ENCODE measurements at regions not wholly inside any gene's neighbourhood (a gene's known extent, or its start where the extent isn't known, plus 50 kb on each side); places are given as distances from the start of the nearest gene placed in this dataset.

DNA sequence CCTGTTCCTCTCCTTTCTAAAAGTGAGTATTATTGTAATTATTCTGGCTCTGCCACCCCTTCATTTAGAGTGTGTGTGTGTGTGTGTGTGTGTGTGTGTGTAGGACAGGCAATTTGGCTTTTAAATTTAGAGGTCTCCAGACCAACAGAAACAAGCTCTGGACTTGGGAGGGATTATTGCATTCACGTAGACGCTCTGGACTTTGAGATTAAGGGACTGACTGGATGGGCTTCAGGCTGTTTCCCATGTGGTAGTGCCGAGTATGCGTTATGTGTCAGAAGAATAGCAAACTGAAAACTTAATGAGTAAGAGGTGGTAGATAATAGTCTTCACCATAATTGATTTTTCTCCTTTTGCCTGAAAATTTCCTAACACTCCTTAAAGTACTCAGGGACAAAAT, 281.9 kb downstream of the USP25 start:
- no peak for DNase-seq (ENCODE audit: low spot score)

DNA sequence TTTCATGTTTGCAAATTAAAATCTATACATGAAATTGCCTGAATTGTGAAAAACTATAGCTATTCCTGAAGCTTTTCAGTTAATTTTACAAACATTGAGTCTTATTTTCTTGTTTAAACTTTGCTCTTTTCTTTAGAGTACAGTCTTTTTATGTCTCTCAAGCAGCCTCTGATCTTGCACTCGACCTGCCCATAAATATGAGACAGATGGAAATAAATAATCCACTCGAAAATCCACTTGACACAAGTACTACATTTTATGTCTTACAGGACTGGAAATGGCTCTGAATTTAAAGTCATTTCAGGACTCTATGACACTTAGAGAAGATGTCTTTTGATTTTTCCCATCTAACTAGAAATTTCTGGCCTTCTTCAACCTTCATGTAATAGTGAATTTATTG, 283.8 kb downstream of the USP25 start:
- DNase-seq (ENCODE audit: low spot score): peak; percentile 28

- no peak for DNase-seq (ENCODE audit: low spot score)
Measured at GRCh38 chr21:16020878-16021277, 291.1 kb downstream of the USP25 start.

GRCh38 chr21:16022116-16022515, 292.3 kb downstream of the USP25 start:
- DNase-seq (ENCODE audit: low spot score): no peak

GRCh38 chr21:16022921-16023320, 293.1 kb downstream of the USP25 start:
- no peak for DNase-seq (ENCODE audit: low spot score)

- no peak for DNase-seq (ENCODE audit: low spot score)
Measured at GRCh38 chr21:16028142-16028541, 298.4 kb downstream of the USP25 start.

GRCh38 chr21:16028941-16029464, 299.2 kb downstream of the USP25 start:
- DNase-seq (ENCODE audit: low spot score): no peak

- DNase-seq (ENCODE audit: low spot score): no peak
Measured at GRCh38 chr21:16033193-16033592, 303.4 kb downstream of the USP25 start.

DNA sequence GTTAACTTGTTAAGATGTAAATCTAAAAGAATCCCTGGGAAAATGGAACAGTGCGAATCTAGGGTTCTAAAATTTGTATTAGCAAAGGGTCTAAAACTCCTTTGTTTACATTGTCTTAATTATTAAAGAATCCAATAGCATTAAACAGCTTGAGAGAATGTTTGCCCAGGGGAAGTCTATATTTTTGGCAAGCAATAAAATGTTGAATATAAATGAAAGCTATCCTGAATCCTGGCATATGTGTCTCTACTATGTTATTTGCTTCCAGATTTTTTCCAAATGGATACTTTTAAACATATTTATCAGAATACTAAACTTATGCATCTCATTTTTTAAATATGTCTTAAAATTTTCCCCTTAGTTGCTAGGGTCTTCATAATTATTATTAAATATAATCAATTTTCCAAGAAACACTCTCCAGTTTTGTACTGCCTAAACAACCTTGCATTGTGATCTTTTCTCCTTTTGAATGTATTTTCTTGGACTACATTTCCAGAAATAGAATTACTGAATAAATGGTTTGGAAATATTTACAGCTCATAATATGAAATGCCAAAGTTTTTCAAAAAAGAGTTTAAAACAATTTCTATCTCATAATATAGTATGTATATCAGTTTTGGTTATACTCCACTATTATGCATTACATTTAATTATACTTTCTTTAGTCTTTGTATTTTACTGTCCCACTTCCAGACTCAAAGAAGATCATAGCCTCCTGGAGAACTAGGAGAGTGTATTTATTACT, 304.8 kb downstream of the USP25 start:
- no peak for DNase-seq (ENCODE audit: low spot score)

DNA sequence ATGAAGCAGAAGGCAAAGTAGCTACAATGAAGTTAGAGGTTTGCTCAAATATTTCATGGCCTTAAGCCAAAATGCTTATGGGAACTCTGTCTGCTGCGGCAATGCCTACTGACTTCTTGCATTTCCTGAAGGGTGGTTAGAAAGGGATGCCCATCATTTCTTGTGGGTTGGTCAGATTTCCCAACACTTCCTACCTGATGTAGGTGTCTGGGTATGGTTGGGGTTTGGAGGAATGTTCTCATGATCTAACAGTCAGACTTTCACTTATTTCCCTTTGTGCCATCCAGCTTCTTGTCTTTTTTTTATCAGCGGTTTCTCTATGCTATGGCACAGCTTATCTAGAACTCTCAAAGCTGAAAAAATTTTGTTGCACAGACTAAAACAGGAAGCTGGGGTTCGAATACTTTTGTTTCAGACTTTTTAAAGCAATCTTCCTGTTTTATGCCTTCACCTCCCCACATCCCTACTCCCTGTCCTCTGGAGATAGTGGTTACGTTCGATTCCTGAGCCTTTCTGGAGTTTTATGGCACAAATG, 307.7 kb downstream of the USP25 start:
- DNase-seq (ENCODE audit: low spot score): no peak

GRCh38 chr21:16040601-16041000, 310.8 kb downstream of the USP25 start:
- DNase-seq (ENCODE audit: low spot score): no peak

DNA sequence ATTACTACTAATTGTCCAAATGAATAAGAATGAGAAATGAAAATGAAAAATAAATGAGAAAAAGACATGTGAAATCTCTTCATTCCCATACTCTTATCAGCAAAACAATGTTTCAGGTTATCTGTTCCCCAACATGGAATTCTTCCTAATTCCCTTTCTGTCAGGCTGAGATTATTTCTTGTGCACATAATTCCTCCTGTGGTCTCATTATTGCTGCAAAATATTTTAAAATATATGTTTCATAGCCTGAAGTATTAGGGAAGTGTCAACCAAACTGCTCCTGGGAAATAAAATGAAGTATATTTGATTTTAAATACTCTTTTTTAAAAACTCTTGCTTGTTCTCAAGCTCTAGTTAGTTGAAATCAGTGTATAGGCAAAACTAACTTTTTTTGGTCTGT, 314.9 kb downstream of the USP25 start:
- peak; percentile 56 for DNase-seq (ENCODE audit: low spot score)

- no peak for DNase-seq (ENCODE audit: low spot score)
Measured at GRCh38 chr21:16046656-16047330, 317.0 kb downstream of the USP25 start.

GRCh38 chr21:16047904-16048303, 318.1 kb downstream of the USP25 start:
- DNase-seq (ENCODE audit: low spot score): peak; percentile 74

GRCh38 chr21:16055014-16055413, 325.2 kb downstream of the USP25 start:
- no peak for DNase-seq (ENCODE audit: low spot score)

DNA sequence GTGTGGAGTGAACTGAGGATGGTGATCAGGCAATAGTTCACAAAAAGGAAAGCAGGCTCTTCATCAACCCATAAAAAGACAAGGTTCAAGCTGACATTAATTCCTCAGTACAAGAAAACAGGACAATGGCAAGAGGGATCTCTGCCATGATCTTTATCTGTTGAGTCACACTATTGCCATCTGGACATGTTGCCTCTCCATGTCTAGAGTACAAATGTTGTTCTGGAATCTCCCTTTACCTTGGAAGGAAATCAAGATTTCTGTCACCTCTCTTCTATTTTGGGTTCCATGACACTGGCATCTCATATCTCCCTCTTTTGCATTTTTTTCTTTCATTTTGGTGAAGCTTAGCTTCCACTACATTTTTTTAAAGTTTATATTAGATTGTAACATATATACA, 329.1 kb downstream of the USP25 start:
- DNase-seq (ENCODE audit: low spot score): no peak

DNA sequence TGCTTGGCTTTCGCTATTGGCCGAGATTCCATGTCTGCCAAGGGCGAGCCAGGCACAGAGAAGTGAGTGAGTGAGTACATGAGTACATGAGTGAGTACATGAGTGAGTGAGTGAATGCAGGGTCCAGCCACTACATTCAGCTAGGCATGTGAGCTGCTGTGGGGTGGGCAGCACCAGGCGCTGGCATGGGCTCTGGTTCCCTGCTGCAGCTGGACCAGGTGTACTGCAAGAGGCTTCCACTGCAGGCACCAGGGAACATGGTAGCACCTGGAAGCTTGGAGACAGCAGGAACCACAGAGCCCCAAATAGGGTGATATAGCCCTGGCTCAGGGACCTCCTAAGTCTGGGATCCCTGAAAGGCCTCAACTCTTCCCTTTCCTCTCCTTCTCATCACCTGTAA, 330.2 kb downstream of the USP25 start:
- DNase-seq (ENCODE audit: low spot score): no peak

GRCh38 chr21:16061194-16061593, 331.4 kb downstream of the USP25 start:
- DNase-seq (ENCODE audit: low spot score): no peak

DNA sequence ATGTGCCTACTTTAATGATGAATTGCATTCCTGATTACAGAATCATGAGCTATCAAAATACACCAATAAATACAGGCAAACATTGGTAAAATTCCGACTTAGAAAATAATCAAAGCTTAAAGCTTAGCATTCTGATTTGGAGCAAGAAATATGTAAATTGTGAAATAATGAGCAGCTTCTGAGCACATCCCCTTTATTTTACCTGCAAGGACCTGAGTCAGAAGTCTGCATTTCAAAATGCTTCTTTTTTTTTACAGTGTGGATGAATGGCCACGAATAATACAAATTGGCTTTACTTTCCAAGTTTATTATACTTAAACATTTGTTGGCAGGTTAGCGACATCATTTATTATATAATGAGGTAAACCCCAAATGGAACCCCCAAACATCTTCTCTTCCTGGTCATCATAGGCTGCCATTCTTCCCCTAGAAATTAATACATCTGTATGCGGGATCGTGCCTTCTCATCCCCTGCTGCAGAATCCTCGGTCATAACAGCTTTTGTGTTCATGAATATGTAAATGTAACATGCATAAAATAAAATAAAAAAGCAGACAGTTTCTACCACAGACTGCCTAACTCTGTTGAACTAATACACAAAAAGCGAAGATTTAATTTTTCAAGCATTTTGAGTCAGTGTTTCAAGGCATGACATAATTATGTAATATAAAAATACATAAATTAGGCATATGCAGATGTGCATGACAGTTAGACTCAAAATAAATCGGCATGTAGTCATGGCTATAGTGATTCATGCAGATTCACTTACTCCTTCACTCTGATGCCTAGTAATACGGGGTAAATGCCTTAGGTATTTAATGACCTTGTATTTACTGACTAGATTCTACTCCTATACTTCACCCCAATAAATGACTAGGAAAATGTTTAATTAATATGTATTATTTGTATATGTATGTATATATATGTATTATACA, 339.7 kb downstream of the USP25 start:
- no peak for DNase-seq (ENCODE audit: low spot score)

- DNase-seq (ENCODE audit: low spot score): no peak
Measured at GRCh38 chr21:16070207-16070651, 340.4 kb downstream of the USP25 start.

GRCh38 chr21:16071092-16071491, 341.3 kb downstream of the USP25 start:
- DNase-seq (ENCODE audit: low spot score): peak; percentile 13

GRCh38 chr21:16071761-16072160, 342.0 kb downstream of the USP25 start:
- no peak for DNase-seq (ENCODE audit: low spot score)
